Right lobe of liver (tissue), 6 donors: ENCODE measurements at regions not wholly inside any gene's neighbourhood (a gene's known extent, or its start where the extent isn't known, plus 50 kb on each side); places are given as distances from the start of the nearest gene placed in this dataset.

Experiments
- ATAC-seq, 4 donors: fragments of 200-7000 bp; cut with Tn5 transposase; one replicate each; pipeline ENCODE4 v1.9.1; 2020; ENCODE audit warnings: mild to moderate bottlenecking in 4 of 4, moderate library complexity in 4 of 4
- DNase-seq, 3 donors: peaks; one replicate each; pipeline ENCODE4 v3.0.0-alpha.2; 2020
- H3K27ac ChIP-seq, 3 donors: fragments of 200-600 bp; one replicate each; pipeline ENCODE4 v1.8.0; 2022
- H3K27me3 ChIP-seq, 2 donors: fragments of 200-600 bp; one replicate each; pipeline ENCODE4 v1.8.0; 2022
- H3K36me3 ChIP-seq, 4 donors: fragments of 200-600 bp; sonication (generic) in 1 of 4; one replicate each; pipeline versions ENCODE4 v1.5.1 to v1.8.0; 2017 to 2022; ENCODE audit warnings: control low read depth in 1 of 4
- H3K4me1 ChIP-seq, 4 donors: fragments of 200-600 bp; sonication (generic) in 1 of 4; one replicate each; pipeline versions ENCODE4 v1.5.1 to v1.8.0; 2017 to 2022; ENCODE audit warnings: control low read depth in 1 of 4
- H3K4me3 ChIP-seq, 3 donors: fragments of 200-600 bp; one replicate each; pipeline ENCODE4 v1.8.0; 2022
- H3K9me3 ChIP-seq, 4 donors: fragments of 200-600 bp; sonication (generic) in 1 of 4; one replicate each; pipeline versions ENCODE4 v1.5.1 to v1.8.0; 2017 to 2022; ENCODE audit warnings: control low read depth in 1 of 4
- CTCF ChIP-seq, 4 donors: fragments of 200-600 bp in 3 of 4; fragments of 450-650 bp in 1 of 4; IDR thresholded peaks; one replicate each; pipeline versions ENCODE4 v1.5.1 to v1.8.0; 2016 to 2022; ENCODE audit warnings: antibody characterized with exemption in 4 of 4, mild to moderate bottlenecking in 2 of 4
- POLR2A ChIP-seq: fragments of 450-650 bp; IDR thresholded peaks from one replicate; pipeline ENCODE4 v1.6.1; 2017; ENCODE audit warnings: antibody characterized with exemption, mild to moderate bottlenecking
- WGBS: methylation state at CpG from one replicate; pipeline ENCODE4 v1.1.6; 2018; ENCODE audit warnings: low coverage, low lambda C conversion rate; ENCODE audit not compliant: insufficient coverage; ENCODE audit errors: missing lambda C conversion rate; 5-methylcytosine and 5-hydroxymethylcytosine counted together
- intact Hi-C, 2 donors: fragments of 100-400 bp; cut with DNase I; formaldehyde crosslinking; loops; one replicate each; pipeline versions ENCODE4 v1.11.2 to v1.14.1; 2022
- donor health status: DM: no; HTN: yes; CAD: no.
- donor health status: DM: no; HTN: no; CAD: no.
- donor health status: DM: no; HTN: no; CAD: no.
- donor health status: DM: no; HTN: yes; CAD: no.
- donor health status: DM: no; HTN: yes; CAD: no.

DNA sequence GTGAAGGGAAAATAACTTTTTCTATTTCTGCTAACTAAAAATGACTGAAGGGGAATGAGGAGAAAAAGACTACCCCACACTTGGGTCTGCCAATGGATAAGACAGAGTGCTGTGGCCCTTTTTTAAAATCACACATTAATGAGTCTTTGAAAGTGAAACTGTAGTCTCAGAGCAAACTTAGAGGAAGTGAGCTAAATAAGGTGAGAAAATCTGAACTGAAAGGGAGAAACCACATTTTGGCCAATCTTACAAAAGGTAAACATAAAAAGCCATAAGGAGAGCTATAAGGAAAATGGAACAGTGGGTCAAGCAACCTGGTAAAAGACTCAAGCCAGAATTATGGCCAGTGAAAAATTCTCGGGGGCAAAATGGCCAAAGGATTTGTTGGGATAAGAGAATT lies 755.1 kb upstream of the IGFBP7 start:
- TF ChIP-seq CTCF (IDR thresholded peaks at IDR 0.05) (no peak), POLR2A (no peak)
- ATAC-seq = no peak
- WGBS = 53% methylated on average over 1 of the region's 1 CpG

GRCh38 chr4:57854748-57855147 lies 744.6 kb upstream of the IGFBP7 start:
- no peak for DNase-seq
- no peak overlapping the region for H3K4me3 ChIP-seq
- ATAC-seq = no peak
- no peak overlapping the region for H3K27ac ChIP-seq
- no peaks in the 10 kb centered on the region for H3K9me3 ChIP-seq
- no peaks in the 10 kb centered on the region for H3K4me1 ChIP-seq
- 39% methylated on average over 3 of the region's 3 CpGs for WGBS
- intact Hi-C loops = no loop called here
- no peak for TF ChIP-seq CTCF (IDR thresholded peaks at IDR 0.05)
- no peak for TF ChIP-seq POLR2A
- no peaks in the 10 kb centered on the region for H3K36me3 ChIP-seq
- H3K27me3 ChIP-seq = no peaks in the 10 kb centered on the region

More for the DNA sequence above, 755.1 kb upstream of the IGFBP7 start:
- intact Hi-C loops = no loop called here
- no peak overlapping the region for H3K4me3 ChIP-seq
- H3K27ac ChIP-seq = no peak overlapping the region
- no peaks in the 10 kb centered on the region for H3K4me1 ChIP-seq
- H3K9me3 ChIP-seq = no peaks in the 10 kb centered on the region
- no peak for DNase-seq
- no peaks in the 10 kb centered on the region for H3K36me3 ChIP-seq
- H3K27me3 ChIP-seq = no peaks in the 10 kb centered on the region

DNA sequence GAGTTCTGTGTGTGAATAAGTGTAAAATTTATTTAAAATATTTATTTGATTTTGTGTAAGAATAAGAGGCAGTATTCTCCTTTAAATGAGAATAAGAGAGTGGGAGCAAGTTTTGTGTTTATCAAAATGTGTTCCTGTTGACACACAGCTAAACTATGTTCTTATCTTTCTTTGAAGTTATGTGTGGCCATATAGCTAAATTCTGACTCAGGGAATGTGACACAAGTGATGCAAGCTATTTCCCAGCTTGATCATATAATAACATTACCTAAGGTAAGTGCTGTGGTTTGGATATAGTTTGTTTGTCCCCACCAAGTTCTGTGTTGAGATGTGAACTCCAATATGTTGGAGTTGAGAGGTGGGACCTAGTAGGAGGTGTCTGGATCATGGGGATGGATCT lies 740.0 kb upstream of the IGFBP7 start:
- Histone ChIP-seq H3K27me3 (no peaks in the 10 kb centered on the region), H3K4me3 (no peak overlapping the region), H3K9me3 (no peaks in the 10 kb centered on the region), H3K4me1 (no peaks in the 10 kb centered on the region), H3K36me3 (no peaks in the 10 kb centered on the region), H3K27ac (no peak overlapping the region)
- DNase-seq = no peak
- ATAC-seq = no peak
- intact Hi-C loops = no loop called here
- TF ChIP-seq POLR2A = no peak
- TF ChIP-seq CTCF (IDR thresholded peaks at IDR 0.05) = no peak

DNA sequence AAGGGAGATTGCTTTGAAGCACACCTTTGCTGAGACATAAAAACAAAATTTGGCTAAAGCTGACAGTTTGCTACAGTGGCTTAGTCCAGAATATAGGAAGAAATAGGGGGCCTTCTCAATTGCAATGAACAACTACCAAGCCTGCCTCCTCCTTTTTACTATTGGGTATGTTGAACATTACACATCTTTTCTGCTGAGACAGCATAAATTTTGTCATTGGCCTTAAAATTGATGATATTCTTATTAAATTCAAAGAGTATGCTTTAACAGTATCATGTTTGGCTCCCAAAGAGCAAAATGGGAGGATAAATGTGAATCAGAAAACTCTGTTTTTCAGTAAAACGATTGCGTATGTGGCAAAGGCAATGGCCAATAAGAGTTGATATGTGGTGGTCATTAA lies 721.9 kb upstream of the IGFBP7 start:
- no peak for ATAC-seq
- 59% methylated on average over 2 of the region's 2 CpGs for WGBS
- no peak for DNase-seq
- intact Hi-C loops = no loop called here
- H3K27me3 ChIP-seq = no peaks in the 10 kb centered on the region
- TF ChIP-seq POLR2A = no peak
- TF ChIP-seq CTCF (IDR thresholded peaks at IDR 0.05) = no peak
- H3K4me3 ChIP-seq = no peak overlapping the region
- H3K27ac ChIP-seq = no peak overlapping the region
- H3K4me1 ChIP-seq = no peaks in the 10 kb centered on the region
- H3K36me3 ChIP-seq = no peaks in the 10 kb centered on the region
- no peaks in the 10 kb centered on the region for H3K9me3 ChIP-seq

DNA sequence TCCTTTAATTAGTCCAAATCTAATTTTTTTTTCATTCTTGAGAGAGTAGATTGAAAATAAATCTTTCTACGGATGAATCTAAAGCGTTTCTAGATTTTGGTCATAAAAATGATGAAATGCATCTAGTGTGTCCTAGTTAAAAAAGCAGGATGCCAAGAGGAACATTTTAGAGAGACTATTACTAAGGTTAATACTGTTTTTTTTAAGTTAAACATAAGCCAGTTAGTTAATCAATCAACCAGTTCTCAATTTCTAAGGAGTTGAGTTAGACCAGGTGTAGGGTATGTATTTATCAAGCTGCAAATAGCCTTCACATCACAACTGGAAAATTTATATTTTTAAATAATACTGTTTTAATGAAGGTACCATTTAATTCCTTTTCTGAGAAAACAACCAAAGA lies 679.5 kb upstream of the IGFBP7 start:
- intact Hi-C loops = no loop called here
- H3K9me3 ChIP-seq = no peaks in the 10 kb centered on the region
- no peaks in the 10 kb centered on the region for H3K36me3 ChIP-seq
- DNase-seq (no peak), ATAC-seq (no peak)
- H3K27me3 ChIP-seq = no peaks in the 10 kb centered on the region
- no peak for TF ChIP-seq POLR2A
- no peak for TF ChIP-seq CTCF (IDR thresholded peaks at IDR 0.05)
- H3K4me3 ChIP-seq = no peak overlapping the region
- H3K4me1 ChIP-seq = no peaks in the 10 kb centered on the region
- no peak overlapping the region for H3K27ac ChIP-seq
- 22% methylated on average over 2 of the region's 2 CpGs for WGBS
